CD4-positive, alpha-beta memory T cell (primary cell): ENCODE measurements at regions not wholly inside any gene's neighbourhood (a gene's known extent, or its start where the extent isn't known, plus 50 kb on each side); places are given as distances from the start of the nearest gene placed in this dataset.

Experiments used
- CTCF ChIA-PET: fragments of 350-600 bp; sonication (Branson Sonifier 250); formaldehyde crosslinking; loops from one replicate; lab custom pipeline; 2021; ENCODE audit warnings: inconsistent platforms; ENCODE audit not compliant: partially characterized antibody; lab: Charles Lee
- POLR2A ChIA-PET: fragments of 350-600 bp; sonication (Branson Sonifier 250); formaldehyde crosslinking; loops from one replicate; lab custom pipeline; 2021; ENCODE audit not compliant: partially characterized antibody; lab: Charles Lee
- DNase-seq, 5 donors: peaks; one replicate each; pipeline versions ENCODE4 v3.0.0 to v3.0.0-alpha.2; 2020 to 2022; ENCODE audit warnings: mixed read lengths in 1 of 5
- H3K27ac ChIP-seq: one replicate; pipeline ENCODE4 v1.7.0; 2013; ENCODE audit warnings: low read depth, low read length
- H3K27me3 ChIP-seq: 2 replicates; pipeline ENCODE4 v1.7.0; 2013; ENCODE audit warnings: mild to moderate bottlenecking, low read length, moderate library complexity; ENCODE audit not compliant: insufficient read depth
- H3K36me3 ChIP-seq: 2 replicates; pipeline ENCODE4 v1.7.0; 2013; ENCODE audit warnings: mild to moderate bottlenecking, low read length, moderate library complexity; ENCODE audit not compliant: insufficient read depth
- H3K4me1 ChIP-seq: 2 replicates; pipeline ENCODE4 v1.7.0; 2013; ENCODE audit warnings: mild to moderate bottlenecking, low read length, moderate library complexity; ENCODE audit not compliant: insufficient read depth
- H3K4me3 ChIP-seq, 2 donors: one replicate each; pipeline ENCODE4 v1.7.0; 2013; ENCODE audit warnings: low read length in 2 of 2, mild to moderate bottlenecking in 1 of 2
- H3K9me3 ChIP-seq, 2 donors: one replicate each; pipeline ENCODE4 v1.7.0; 2013; ENCODE audit warnings: low read length in 2 of 2, control low read depth in 1 of 2; ENCODE audit not compliant: control insufficient read depth in 1 of 2
- H3K27ac Mint-ChIP-seq, 7 donors: one replicate each; pipeline ENCODE4 v1.8.0; 2020 to 2021; ENCODE audit warnings: mixed read lengths in 7 of 7, mild to moderate bottlenecking in 6 of 7, inconsistent platforms in 3 of 7, moderate library complexity in 3 of 7
- H3K27me3 Mint-ChIP-seq, 2 donors: one replicate each; pipeline ENCODE4 v1.8.0; 2020 to 2021; ENCODE audit warnings: mixed read lengths in 2 of 2
- H3K36me3 Mint-ChIP-seq, 2 donors: one replicate each; pipeline ENCODE4 v1.8.0; 2020 to 2021; ENCODE audit warnings: mixed read lengths in 2 of 2, inconsistent platforms in 1 of 2, mild to moderate bottlenecking in 1 of 2
- H3K4me1 Mint-ChIP-seq, 4 donors: one replicate each; pipeline ENCODE4 v1.8.0; 2020 to 2021; ENCODE audit warnings: mixed read lengths in 4 of 4, mild to moderate bottlenecking in 1 of 4
- H3K4me3 Mint-ChIP-seq, 8 donors: one replicate each; pipeline ENCODE4 v1.8.0; 2020 to 2021; ENCODE audit warnings: mixed read lengths in 8 of 8, mild to moderate bottlenecking in 7 of 8, moderate library complexity in 6 of 8, inconsistent platforms in 3 of 8
- H3K9me3 Mint-ChIP-seq, 8 donors: one replicate each; pipeline ENCODE4 v1.8.0; 2020 to 2021; ENCODE audit warnings: mixed read lengths in 8 of 8, mild to moderate bottlenecking in 5 of 8, inconsistent platforms in 3 of 8, moderate library complexity in 1 of 8
- intact Hi-C: fragments of 100-400 bp; cut with micrococcal nuclease; formaldehyde crosslinking; loops from one replicate; pipeline ENCODE4 v1.15.1; 2023

DNA sequence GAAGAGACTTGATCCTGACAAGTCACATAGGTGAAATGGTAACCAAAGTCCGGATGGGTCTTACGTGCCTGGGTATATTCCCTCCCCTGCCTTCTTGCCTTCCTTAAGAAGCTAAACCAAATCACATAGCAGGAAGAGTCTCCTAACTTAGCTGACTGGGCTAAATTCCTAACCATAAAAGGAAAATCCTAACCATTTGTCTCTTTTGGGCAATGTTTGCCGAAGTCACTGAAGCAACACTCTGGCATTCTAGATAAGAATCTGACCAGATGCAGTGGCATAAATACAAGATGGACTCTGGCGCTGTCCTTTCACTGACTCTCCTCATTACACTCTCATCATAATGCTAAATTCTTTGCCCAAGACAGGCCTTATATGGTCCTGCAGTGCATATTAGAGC lies 625.5 kb upstream of the RORB start:
- intact Hi-C loops: no loop called here
- Histone ChIP-seq H3K4me3 (no peak overlapping the region), H3K4me1 (no peaks in the 10 kb centered on the region), H3K36me3 (no peaks in the 10 kb centered on the region), H3K27ac (no peak overlapping the region), H3K27me3 (no peaks in the 10 kb centered on the region), H3K9me3 (no peaks in the 10 kb centered on the region)
- ChIA-PET CTCF (no interaction called here), POLR2A (no interaction called here)
- H3K4me1 Mint-ChIP-seq: peaks cover 0 to 2% (median 0%) of the 10 kb centered on the region in 4 donors
- no peaks in the 10 kb centered on the region for H3K36me3 Mint-ChIP-seq
- no peak for DNase-seq
- H3K4me3 Mint-ChIP-seq: no peak overlapping the region
- peaks cover 0 to 4% (median 0%) of the 10 kb centered on the region in 8 donors for H3K9me3 Mint-ChIP-seq
- H3K27ac Mint-ChIP-seq: no peak overlapping the region
- H3K27me3 Mint-ChIP-seq: no peaks in the 10 kb centered on the region

DNA sequence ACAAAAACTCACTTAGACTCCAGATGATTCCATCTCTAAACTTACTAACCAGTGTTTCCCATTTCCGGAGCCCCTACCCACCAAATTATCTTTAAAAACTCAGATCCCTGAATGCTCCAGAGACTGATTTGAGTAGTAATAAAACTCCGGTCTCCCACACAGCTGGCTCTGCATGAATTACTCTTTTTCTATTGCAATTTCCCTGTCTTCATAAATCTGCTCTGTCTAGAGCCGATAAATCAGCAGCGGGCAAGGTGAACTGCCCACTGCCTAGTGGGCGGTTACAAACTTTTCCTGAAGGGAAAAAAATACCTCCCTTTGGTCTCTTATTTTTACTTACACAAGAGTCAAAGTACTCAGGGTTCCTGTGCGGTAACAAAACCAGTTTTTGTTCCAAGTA lies 624.4 kb upstream of the RORB start:
- peaks cover 0 to 4% (median 0%) of the 10 kb centered on the region in 8 donors for H3K9me3 Mint-ChIP-seq
- Histone ChIP-seq H3K4me3 (no peak overlapping the region), H3K27ac (no peak overlapping the region), H3K36me3 (no peaks in the 10 kb centered on the region), H3K9me3 (no peaks in the 10 kb centered on the region), H3K27me3 (no peaks in the 10 kb centered on the region), H3K4me1 (no peaks in the 10 kb centered on the region)
- H3K4me1 Mint-ChIP-seq: peaks cover 0 to 2% (median 0%) of the 10 kb centered on the region in 4 donors
- intact Hi-C loops: no loop called here
- no peak overlapping the region for H3K4me3 Mint-ChIP-seq
- no peak overlapping the region for H3K27ac Mint-ChIP-seq
- no peaks in the 10 kb centered on the region for H3K36me3 Mint-ChIP-seq
- DNase-seq: no peak
- ChIA-PET POLR2A (no interaction called here), CTCF (no interaction called here)
- H3K27me3 Mint-ChIP-seq: no peaks in the 10 kb centered on the region

DNA sequence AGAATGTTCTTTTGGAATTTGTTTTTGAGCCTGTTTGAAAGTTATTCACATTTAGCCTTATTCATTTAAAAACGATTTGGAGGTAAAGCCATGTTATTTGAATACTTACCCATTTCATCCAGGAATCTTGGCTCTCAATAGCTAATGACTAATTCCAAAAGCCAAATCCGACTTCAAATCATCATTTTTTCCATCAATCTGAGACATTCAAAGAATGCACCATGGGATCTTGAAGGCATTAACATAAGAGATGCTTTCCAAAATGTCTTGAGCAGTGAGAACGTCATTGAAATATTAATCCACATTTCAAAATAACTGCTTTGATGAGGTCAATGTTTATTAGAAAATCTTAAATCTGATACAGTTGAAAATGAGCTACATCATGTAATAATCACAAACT lies 617.0 kb upstream of the RORB start:
- ChIA-PET POLR2A (no interaction called here), CTCF (no interaction called here)
- Histone ChIP-seq H3K27me3 (no peaks in the 10 kb centered on the region), H3K4me3 (no peak overlapping the region), H3K4me1 (no peaks in the 10 kb centered on the region), H3K36me3 (no peaks in the 10 kb centered on the region), H3K27ac (no peak overlapping the region), H3K9me3 (no peaks in the 10 kb centered on the region)
- Mint-ChIP-seq H3K27me3 (no peaks in the 10 kb centered on the region), H3K9me3 (peaks cover 0 to 16% (median 2%) of the 10 kb centered on the region in 8 donors), H3K4me1 (no peaks in the 10 kb centered on the region), H3K27ac (no peak overlapping the region), H3K4me3 (no peak overlapping the region), H3K36me3 (no peaks in the 10 kb centered on the region)
- no peak for DNase-seq
- intact Hi-C loops: no loop called here

DNA sequence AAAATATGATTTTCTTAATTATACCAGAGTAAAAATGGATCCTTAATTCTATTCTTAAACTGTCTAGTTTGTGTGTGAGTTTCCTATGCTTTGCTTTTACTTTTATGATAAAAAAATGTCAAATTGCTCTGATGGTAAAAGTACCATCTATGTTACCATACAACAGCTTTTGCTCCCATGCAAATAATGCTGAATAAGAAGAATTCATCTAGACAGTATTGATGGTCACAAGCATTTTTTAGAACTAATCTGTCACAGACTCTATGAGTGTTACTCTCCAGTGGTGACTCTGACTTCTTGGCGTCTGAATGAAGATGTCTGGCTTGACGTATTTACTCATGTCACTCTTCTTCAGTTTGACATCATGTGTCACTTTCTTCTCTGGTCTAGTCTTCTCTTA lies 608.1 kb upstream of the RORB start:
- H3K9me3 Mint-ChIP-seq: peaks cover 0 to 19% (median 4%) of the 10 kb centered on the region in 8 donors
- Histone ChIP-seq H3K9me3 (no peaks in the 10 kb centered on the region), H3K4me1 (no peaks in the 10 kb centered on the region), H3K27me3 (no peaks in the 10 kb centered on the region), H3K4me3 (no peak overlapping the region), H3K36me3 (no peaks in the 10 kb centered on the region), H3K27ac (no peak overlapping the region)
- H3K36me3 Mint-ChIP-seq: no peaks in the 10 kb centered on the region
- no peaks in the 10 kb centered on the region for H3K4me1 Mint-ChIP-seq
- no peaks in the 10 kb centered on the region for H3K27me3 Mint-ChIP-seq
- DNase-seq: no peak
- no peak overlapping the region for H3K4me3 Mint-ChIP-seq
- CTCF ChIA-PET: no interaction called here
- POLR2A ChIA-PET: no interaction called here
- H3K27ac Mint-ChIP-seq: no peak overlapping the region
- intact Hi-C loops: no loop called here

DNA sequence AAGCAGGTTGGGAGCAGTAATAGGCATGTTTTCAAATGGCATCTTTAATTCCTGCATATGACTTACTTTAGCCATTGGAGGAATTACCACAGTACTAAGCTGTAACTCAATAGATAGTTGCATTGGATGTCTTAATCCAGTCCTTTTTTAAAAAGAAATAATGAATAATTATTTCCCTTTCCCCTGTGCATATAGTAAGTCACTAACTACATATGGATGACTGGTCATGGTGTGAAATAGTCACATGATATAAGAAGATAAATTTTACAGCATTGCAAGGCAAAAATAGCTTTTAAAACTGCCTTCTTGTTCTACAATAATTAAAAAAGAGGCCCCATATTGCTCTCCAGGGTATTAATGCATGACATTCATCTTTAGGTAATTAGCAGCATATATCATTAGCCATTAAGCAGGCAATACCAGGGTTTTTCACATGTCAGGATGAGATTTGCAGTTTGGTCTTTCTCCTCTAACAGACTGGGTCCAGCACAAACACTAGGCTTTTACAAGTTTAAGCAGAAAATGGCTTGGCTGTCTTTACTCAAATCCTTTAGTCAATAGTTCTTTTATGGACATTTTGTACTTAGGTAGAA lies 606.4 kb upstream of the RORB start:
- H3K27me3 ChIP-seq: no peaks in the 10 kb centered on the region
- Mint-ChIP-seq H3K9me3 (peaks cover 0 to 13% (median 2%) of the 10 kb centered on the region in 8 donors), H3K4me1 (no peaks in the 10 kb centered on the region)

DNA sequence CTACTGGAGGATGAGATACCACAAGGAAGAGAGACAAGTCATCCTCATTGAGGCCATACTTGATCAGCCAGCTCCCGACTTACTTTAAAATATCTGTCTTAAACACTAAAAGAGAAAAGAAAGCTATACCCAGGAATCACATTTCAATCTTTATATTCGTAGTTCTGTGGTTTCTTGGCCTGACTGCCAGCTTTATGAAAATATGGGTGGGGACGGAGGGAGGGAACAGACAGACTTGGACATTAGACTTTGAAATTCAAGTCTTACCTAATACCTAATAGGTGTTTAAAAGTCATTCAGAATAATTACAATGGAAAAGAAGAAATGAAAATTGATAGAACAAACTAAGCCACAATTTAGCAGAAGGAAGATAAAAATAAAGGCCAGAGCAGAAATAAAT lies 604.8 kb upstream of the RORB start:
- Mint-ChIP-seq H3K27me3 (no peaks in the 10 kb centered on the region), H3K4me3 (no peak overlapping the region), H3K27ac (no peak overlapping the region), H3K9me3 (peaks cover 0 to 11% (median 2%) of the 10 kb centered on the region in 8 donors), H3K4me1 (no peaks in the 10 kb centered on the region), H3K36me3 (no peaks in the 10 kb centered on the region)
- ChIA-PET CTCF (no interaction called here), POLR2A (no interaction called here)
- H3K4me1 ChIP-seq: no peaks in the 10 kb centered on the region
- no peaks in the 10 kb centered on the region for H3K27me3 ChIP-seq
- H3K36me3 ChIP-seq: no peaks in the 10 kb centered on the region
- no peaks in the 10 kb centered on the region for H3K9me3 ChIP-seq
- DNase-seq: no peak
- intact Hi-C loops: no loop called here
- no peak overlapping the region for H3K4me3 ChIP-seq
- H3K27ac ChIP-seq: no peak overlapping the region

More for the DNA sequence above, 606.4 kb upstream of the RORB start:
- CTCF ChIA-PET: no interaction called here
- H3K4me3 ChIP-seq: no peak overlapping the region
- no peaks in the 10 kb centered on the region for H3K4me1 ChIP-seq
- no peak for DNase-seq
- H3K9me3 ChIP-seq: no peaks in the 10 kb centered on the region
- H3K36me3 ChIP-seq: no peaks in the 10 kb centered on the region
- Mint-ChIP-seq H3K4me3 (no peak overlapping the region), H3K36me3 (no peaks in the 10 kb centered on the region), H3K27ac (no peak overlapping the region), H3K27me3 (no peaks in the 10 kb centered on the region)
- POLR2A ChIA-PET: no interaction called here
- H3K27ac ChIP-seq: no peak overlapping the region
- intact Hi-C loops: no loop called here

DNA sequence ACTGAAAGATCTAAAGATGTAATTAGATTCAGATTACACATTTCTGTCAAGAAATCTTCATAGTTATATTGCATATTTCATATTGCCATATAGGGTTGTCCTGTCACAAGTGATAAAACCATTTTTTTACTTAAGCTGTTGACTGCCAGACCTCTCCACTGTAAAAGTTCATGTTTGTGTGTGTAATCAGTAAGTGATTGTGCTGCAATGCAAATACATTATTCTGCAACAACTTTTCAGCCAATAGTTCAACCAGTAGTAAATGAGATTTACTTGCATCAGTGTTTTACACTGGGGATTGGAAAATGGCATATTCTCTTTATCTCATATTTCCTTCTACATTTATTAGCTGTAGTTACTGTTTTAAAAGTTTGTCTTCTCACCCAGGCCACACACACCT lies 603.9 kb upstream of the RORB start:
- no peak for DNase-seq
- intact Hi-C loops: no loop called here
- H3K4me3 ChIP-seq: no peak overlapping the region
- H3K9me3 Mint-ChIP-seq: peaks cover 0 to 10% (median 4%) of the 10 kb centered on the region in 8 donors
- ChIA-PET POLR2A (no interaction called here), CTCF (no interaction called here)
- no peaks in the 10 kb centered on the region for H3K4me1 Mint-ChIP-seq
- no peaks in the 10 kb centered on the region for H3K36me3 ChIP-seq
- no peaks in the 10 kb centered on the region for H3K9me3 ChIP-seq
- H3K27me3 Mint-ChIP-seq: no peaks in the 10 kb centered on the region
- no peak overlapping the region for H3K4me3 Mint-ChIP-seq
- H3K27ac ChIP-seq: no peak overlapping the region
- no peak overlapping the region for H3K27ac Mint-ChIP-seq
- H3K27me3 ChIP-seq: no peaks in the 10 kb centered on the region
- no peaks in the 10 kb centered on the region for H3K36me3 Mint-ChIP-seq
- H3K4me1 ChIP-seq: no peaks in the 10 kb centered on the region

DNA sequence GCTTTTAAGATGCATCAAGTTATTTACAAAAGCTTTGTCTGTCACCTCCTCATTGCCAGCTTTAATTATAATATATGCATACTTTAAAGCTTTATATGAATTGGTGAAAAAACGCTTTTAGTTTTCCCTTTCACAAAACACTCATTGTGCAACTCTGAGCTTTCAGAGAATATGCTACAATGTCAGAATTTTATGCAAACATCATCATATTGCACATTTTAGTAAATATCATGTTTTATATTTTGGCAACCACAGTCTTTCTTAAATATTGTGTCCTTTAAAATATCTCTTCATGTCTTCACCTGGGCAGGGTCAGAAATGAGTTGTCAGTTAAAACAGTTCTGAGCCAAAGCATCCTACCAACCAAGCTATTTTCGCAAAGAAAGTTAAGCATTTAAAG lies 601.1 kb upstream of the RORB start:
- H3K4me3 Mint-ChIP-seq: no peak overlapping the region
- H3K4me3 ChIP-seq: no peak overlapping the region
- no peaks in the 10 kb centered on the region for H3K27me3 Mint-ChIP-seq
- no peaks in the 10 kb centered on the region for H3K36me3 Mint-ChIP-seq
- no peaks in the 10 kb centered on the region for H3K9me3 ChIP-seq
- H3K27ac Mint-ChIP-seq: no peak overlapping the region
- DNase-seq: no peak
- ChIA-PET POLR2A (no interaction called here), CTCF (no interaction called here)
- no peaks in the 10 kb centered on the region for H3K4me1 Mint-ChIP-seq
- peaks cover 0 to 12% (median 4%) of the 10 kb centered on the region in 8 donors for H3K9me3 Mint-ChIP-seq
- no peak overlapping the region for H3K27ac ChIP-seq
- H3K4me1 ChIP-seq: no peaks in the 10 kb centered on the region
- H3K27me3 ChIP-seq: no peaks in the 10 kb centered on the region
- intact Hi-C loops: no loop called here
- H3K36me3 ChIP-seq: no peaks in the 10 kb centered on the region
